Activated CD4-positive, alpha-beta T cell treated with anti-CD3 and anti-CD28 coated beads for 24 hours (primary cell): ENCODE measurements at regions not wholly inside any gene's neighbourhood (a gene's known extent, or its start where the extent isn't known, plus 50 kb on each side); places are given as distances from the start of the nearest gene placed in this dataset.

ENCODE experiments used
- DNase-seq, 2 donors: peaks; one replicate each; pipeline ENCODE4 v3.0.0-alpha.2; 2020; ENCODE audit warnings: low read depth in 2 of 2

GRCh38 chr17:79399610-79400144 is 211.2 kb downstream of the RBFOX3 start:
- DNase-seq, result no peak

GRCh38 chr17:79398441-79398840 is 212.4 kb downstream of the RBFOX3 start:
- no peak for DNase-seq

GRCh38 chr17:79396696-79397095 is 214.2 kb downstream of the RBFOX3 start:
- DNase-seq, result no peak

GRCh38 chr17:79395545-79395944 is 215.3 kb downstream of the RBFOX3 start:
- DNase-seq, result no peak

GRCh38 chr17:79395066-79395465 is 215.8 kb downstream of the RBFOX3 start:
- no peak for DNase-seq

- peak; percentile 60 to 67 for DNase-seq
Observed at GRCh38 chr17:79393358-79394052, 217.3 kb downstream of the RBFOX3 start.

GRCh38 chr17:79392598-79392997 is 218.3 kb downstream of the RBFOX3 start:
- DNase-seq, result no peak

GRCh38 chr17:79391376-79392233 is 219.2 kb downstream of the RBFOX3 start:
- DNase-seq, result peak; percentile 55 to 57

- no peak for DNase-seq
Observed at GRCh38 chr17:79389896-79390295, 221.0 kb downstream of the RBFOX3 start.

GRCh38 chr17:79388556-79389295 is 222.1 kb downstream of the RBFOX3 start:
- no peak for DNase-seq

- no peak for DNase-seq
Observed at GRCh38 chr17:79387783-79388182, 223.1 kb downstream of the RBFOX3 start.

- no peak for DNase-seq
Observed at GRCh38 chr17:79385962-79386563, 224.8 kb downstream of the RBFOX3 start.

GRCh38 chr17:79382313-79382712 is 228.5 kb downstream of the RBFOX3 start:
- no peak for DNase-seq

- DNase-seq, result no peak
Observed at GRCh38 chr17:79379700-79380445, 231.0 kb downstream of the RBFOX3 start.

GRCh38 chr17:79377230-79377786 is 233.5 kb downstream of the RBFOX3 start:
- DNase-seq, result no peak

GRCh38 chr17:79374807-79375206 is 236.0 kb downstream of the RBFOX3 start:
- DNase-seq, result no peak

GRCh38 chr17:79374087-79374689 is 236.7 kb downstream of the RBFOX3 start:
- no peak for DNase-seq

GRCh38 chr17:79372470-79373238 is 238.2 kb downstream of the RBFOX3 start:
- no peak for DNase-seq

GRCh38 chr17:79371984-79372383 is 238.9 kb downstream of the RBFOX3 start:
- no peak for DNase-seq
